Activated B cell treated with CpG ODN at 0.5 μM for 24 hours (primary cell): ENCODE measurements at regions not wholly inside any gene's neighbourhood (a gene's known extent, or its start where the extent isn't known, plus 50 kb on each side); places are given as distances from the start of the nearest gene placed in this dataset.

ENCODE experiments used
- ATAC-seq: fragments of 200-7000 bp; cut with Tn5 transposase; one replicate; pipeline ENCODE4 v1.10.0; 2021; ENCODE audit warnings: low read depth, mild to moderate bottlenecking, moderate library complexity
- CTCF ChIA-PET: fragments of 350-600 bp; sonication (Branson Sonifier 250); formaldehyde crosslinking; loops from one replicate; lab custom pipeline; 2021; ENCODE audit warnings: antibody characterized with exemption; lab: Charles Lee
- POLR2A ChIA-PET: fragments of 350-600 bp; sonication (Branson Sonifier 250); formaldehyde crosslinking; loops from one replicate; lab custom pipeline; 2021; ENCODE audit warnings: antibody characterized with exemption; lab: Charles Lee
- DNase-seq: peaks from one replicate; pipeline ENCODE4 v3.0.0; 2022
- H3K27ac Mint-ChIP-seq: one replicate; pipeline ENCODE4 v1.8.0; 2020; ENCODE audit warnings: mixed read lengths
- H3K27me3 Mint-ChIP-seq: one replicate; pipeline ENCODE4 v1.8.0; 2021; ENCODE audit warnings: mixed read lengths
- H3K36me3 Mint-ChIP-seq: one replicate; pipeline ENCODE4 v1.8.0; 2021; ENCODE audit warnings: low read depth, mixed read lengths
- H3K4me1 Mint-ChIP-seq: one replicate; pipeline ENCODE4 v1.8.0; 2021; ENCODE audit warnings: mixed read lengths
- H3K4me3 Mint-ChIP-seq: one replicate; pipeline ENCODE4 v1.8.0; 2020; ENCODE audit warnings: mild to moderate bottlenecking, mixed read lengths
- H3K9me3 Mint-ChIP-seq: one replicate; pipeline ENCODE4 v1.8.0; 2020; ENCODE audit warnings: mixed read lengths
- intact Hi-C: fragments of 100-400 bp; cut with micrococcal nuclease; formaldehyde crosslinking; loops from one replicate; pipeline ENCODE4 v1.15.1; 2024
- TF ChIP-seq, protein P1 (sequence below): fragments of 200-600 bp; IDR thresholded peaks from one replicate; pipeline ENCODE4 v1.8.0; 2022; ENCODE audit warnings: antibody characterized with exemption, mild to moderate bottlenecking

DNA sequence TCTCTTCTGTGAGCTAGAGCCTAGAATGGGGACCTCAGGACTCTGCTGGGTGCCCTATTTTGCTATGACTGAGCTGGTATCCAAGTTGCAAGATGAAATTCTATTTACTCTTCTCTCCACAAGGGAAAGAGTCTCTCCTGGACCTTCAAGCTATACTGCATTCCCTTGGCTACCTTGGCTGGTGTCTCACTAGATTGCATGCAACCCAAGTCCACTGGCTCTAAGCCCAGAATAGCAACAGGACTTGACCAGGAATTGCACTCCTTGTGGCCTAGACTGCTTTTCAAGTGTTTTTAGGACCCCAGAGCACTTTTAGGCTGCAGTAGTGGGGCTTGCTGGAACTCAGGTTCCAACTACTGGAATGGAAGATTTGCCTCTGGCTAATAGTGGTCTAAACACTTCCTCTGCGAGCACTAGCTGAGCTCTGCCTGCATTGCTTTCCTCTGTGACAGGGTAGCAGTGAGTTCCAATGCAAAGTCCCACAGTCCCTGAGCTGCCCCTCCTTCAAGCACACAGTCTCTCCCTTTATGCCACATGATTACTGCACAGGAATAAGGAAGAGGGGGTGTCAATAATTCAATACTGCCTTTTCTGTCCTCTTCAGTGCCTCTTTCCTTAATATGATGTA lies 1009.1 kb upstream of the FLRT2 start:
- Mint-ChIP-seq H3K36me3 (no peaks in the 10 kb centered on the region), H3K27me3 (no peaks in the 10 kb centered on the region), H3K4me1 (no peaks in the 10 kb centered on the region), H3K4me3 (no peak overlapping the region), H3K27ac (no peak overlapping the region), H3K9me3 (peaks cover 4% of the 10 kb centered on the region)
- ChIA-PET POLR2A (no interaction called here), CTCF (no interaction called here)
- no peak for ATAC-seq
- DNase-seq, result no peak
- TF ChIP-seq, protein P1, sequence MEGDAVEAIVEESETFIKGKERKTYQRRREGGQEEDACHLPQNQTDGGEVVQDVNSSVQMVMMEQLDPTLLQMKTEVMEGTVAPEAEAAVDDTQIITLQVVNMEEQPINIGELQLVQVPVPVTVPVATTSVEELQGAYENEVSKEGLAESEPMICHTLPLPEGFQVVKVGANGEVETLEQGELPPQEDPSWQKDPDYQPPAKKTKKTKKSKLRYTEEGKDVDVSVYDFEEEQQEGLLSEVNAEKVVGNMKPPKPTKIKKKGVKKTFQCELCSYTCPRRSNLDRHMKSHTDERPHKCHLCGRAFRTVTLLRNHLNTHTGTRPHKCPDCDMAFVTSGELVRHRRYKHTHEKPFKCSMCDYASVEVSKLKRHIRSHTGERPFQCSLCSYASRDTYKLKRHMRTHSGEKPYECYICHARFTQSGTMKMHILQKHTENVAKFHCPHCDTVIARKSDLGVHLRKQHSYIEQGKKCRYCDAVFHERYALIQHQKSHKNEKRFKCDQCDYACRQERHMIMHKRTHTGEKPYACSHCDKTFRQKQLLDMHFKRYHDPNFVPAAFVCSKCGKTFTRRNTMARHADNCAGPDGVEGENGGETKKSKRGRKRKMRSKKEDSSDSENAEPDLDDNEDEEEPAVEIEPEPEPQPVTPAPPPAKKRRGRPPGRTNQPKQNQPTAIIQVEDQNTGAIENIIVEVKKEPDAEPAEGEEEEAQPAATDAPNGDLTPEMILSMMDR, result no peak
- intact Hi-C loops, result no loop called here

DNA sequence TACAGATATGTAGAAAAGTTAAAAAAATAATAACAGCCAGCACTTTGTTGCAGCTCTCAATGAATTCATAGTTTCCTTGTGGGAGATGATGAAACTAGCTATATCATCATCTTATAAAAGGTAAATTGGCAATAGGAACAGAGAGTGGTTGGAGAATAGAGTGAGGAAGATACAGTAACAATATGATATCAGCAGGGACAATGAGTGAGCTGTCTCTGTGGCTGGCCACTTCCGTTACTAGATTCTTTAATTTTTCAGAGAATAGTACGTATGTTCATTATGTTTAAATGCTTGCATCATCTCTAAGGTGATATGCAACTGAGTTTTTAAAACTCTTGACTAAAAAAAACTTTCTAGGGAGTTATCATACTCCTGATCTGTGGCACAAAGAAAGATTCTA lies 1006.2 kb upstream of the FLRT2 start:
- CTCF ChIA-PET, result no interaction called here

GRCh38 chr14:84527706-84528105 lies 1002.2 kb upstream of the FLRT2 start:
- TF ChIP-seq, protein P1, result no peak
- Mint-ChIP-seq H3K4me1 (no peaks in the 10 kb centered on the region), H3K27me3 (no peaks in the 10 kb centered on the region), H3K9me3 (peaks cover 6% of the 10 kb centered on the region), H3K36me3 (no peaks in the 10 kb centered on the region), H3K27ac (no peak overlapping the region), H3K4me3 (no peak overlapping the region)
- POLR2A ChIA-PET, result no interaction called here
- CTCF ChIA-PET, result no interaction called here
- no peak for ATAC-seq
- DNase-seq, result no peak
- intact Hi-C loops, result no loop called here

More for the DNA sequence above, 1006.2 kb upstream of the FLRT2 start:
- intact Hi-C loops, result no loop called here
- H3K36me3 Mint-ChIP-seq, result no peaks in the 10 kb centered on the region
- no peaks in the 10 kb centered on the region for H3K4me1 Mint-ChIP-seq
- ATAC-seq (no peak), DNase-seq (no peak)
- H3K27ac Mint-ChIP-seq, result no peak overlapping the region
- no peak overlapping the region for H3K4me3 Mint-ChIP-seq
- POLR2A ChIA-PET, result no interaction called here
- H3K9me3 Mint-ChIP-seq, result peaks cover 6% of the 10 kb centered on the region
- TF ChIP-seq, protein P1, result no peak
- no peaks in the 10 kb centered on the region for H3K27me3 Mint-ChIP-seq

DNA sequence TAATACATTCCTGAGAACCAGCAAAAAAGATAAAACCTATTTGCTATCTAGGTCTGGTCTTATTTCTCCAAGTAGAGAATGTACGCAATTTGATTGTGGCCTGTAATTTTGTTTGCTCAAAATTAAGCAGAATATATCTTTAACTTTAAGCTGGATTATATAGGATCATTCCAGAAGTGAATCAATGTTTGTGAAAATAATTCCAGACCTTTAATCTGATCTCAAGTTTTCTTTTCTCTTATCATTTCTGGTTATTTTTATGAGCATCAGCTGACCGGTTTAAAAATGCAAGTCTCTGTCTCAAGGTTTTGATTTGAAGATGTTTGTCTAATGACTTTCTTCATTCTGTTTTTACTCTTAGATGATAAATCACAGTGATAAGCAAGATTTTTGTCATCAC lies 997.9 kb upstream of the FLRT2 start:
- ChIA-PET POLR2A (no interaction called here), CTCF (no interaction called here)
- DNase-seq (no peak), ATAC-seq (no peak)
- no peak overlapping the region for H3K4me3 Mint-ChIP-seq
- TF ChIP-seq, protein P1, result no peak
- H3K36me3 Mint-ChIP-seq, result no peaks in the 10 kb centered on the region
- no peaks in the 10 kb centered on the region for H3K4me1 Mint-ChIP-seq
- H3K9me3 Mint-ChIP-seq, result peaks cover 5% of the 10 kb centered on the region
- H3K27ac Mint-ChIP-seq, result no peak overlapping the region
- intact Hi-C loops, result no loop called here
- no peaks in the 10 kb centered on the region for H3K27me3 Mint-ChIP-seq

GRCh38 chr14:84533181-84533725 lies 996.7 kb upstream of the FLRT2 start:
- no peak overlapping the region for H3K27ac Mint-ChIP-seq
- CTCF ChIA-PET, result no interaction called here
- TF ChIP-seq, protein P1, result no peak

More at GRCh38 chr14:84533181-84533725, 996.7 kb upstream of the FLRT2 start:
- POLR2A ChIA-PET, result no interaction called here
- Mint-ChIP-seq H3K4me3 (no peak overlapping the region), H3K27me3 (no peaks in the 10 kb centered on the region), H3K36me3 (no peaks in the 10 kb centered on the region), H3K4me1 (no peaks in the 10 kb centered on the region), H3K9me3 (no peaks in the 10 kb centered on the region)
- DNase-seq (no peak), ATAC-seq (no peak)
- intact Hi-C loops, result no loop called here
